GM18870 (cell line): ENCODE measurements at regions not wholly inside any gene's neighbourhood (a gene's known extent, or its start where the extent isn't known, plus 50 kb on each side); places are given as distances from the start of the nearest gene placed in this dataset.

ENCODE experiments used
- ATAC-seq: cut with Tn5 transposase; IDR thresholded peaks from one replicate; pipeline ENCODE4 v1.9.1; 2021; ENCODE audit warnings: moderate library complexity; ENCODE audit not compliant: unreplicated experiment

DNA sequence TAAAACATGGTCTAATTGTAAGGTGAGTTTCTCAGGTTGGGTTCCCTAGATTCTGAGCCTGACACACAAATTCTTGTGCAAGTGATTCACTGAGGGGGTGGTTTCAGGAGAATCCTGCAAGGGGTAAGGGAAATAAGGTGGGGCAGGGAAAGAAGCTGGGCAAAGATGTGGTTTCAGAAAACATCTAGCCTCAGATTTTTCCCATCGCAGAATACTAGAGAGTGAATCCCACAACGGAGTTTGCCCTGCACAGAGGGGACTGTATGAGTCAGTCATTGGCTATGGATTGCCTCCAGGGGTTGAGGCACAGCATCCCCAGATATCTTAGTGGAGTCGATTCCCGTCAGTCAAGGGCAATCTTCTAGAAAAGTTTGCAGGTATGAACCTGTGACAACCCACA is 65.2 kb downstream of the PRL start:
- no peak for ATAC-seq

DNA sequence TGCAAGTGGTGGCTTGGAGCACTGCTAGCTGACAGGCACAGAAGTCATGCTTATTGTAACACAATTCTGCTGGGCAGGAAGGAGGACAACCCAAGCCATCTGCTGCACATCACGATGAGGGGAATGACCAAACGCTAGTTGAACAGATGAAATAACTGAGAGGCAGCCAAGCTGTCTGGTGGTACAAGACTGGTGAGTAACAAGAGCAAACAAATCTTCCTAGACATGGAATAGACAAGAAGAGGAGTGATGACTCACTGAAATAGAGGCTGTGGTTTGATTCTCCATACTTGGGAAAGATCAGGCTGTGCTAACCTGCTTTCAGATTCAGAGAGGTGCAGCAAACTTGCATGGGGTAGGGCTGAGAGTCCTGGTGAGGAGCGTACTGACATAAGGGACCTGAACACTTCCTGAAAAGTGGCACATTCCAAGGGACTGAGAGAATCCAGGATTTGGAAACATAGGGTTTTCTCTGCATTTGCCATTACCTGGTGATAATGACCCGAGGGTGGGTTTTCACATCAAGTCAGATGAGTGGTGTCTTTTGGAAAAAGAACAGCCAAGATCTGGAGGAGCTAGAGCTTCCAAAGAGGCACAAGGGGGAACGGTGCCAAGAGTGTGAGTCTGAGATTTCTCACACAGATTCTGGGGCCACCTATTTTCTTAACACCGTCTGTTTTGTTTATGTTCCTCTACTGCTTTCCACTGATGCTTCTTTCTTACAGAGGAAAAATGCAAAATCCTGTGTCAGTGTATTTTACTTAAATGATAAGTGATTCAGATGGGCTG is 60.0 kb downstream of the PRL start:
- ATAC-seq: no peak
